Astrocyte (in vitro differentiated cells and primary cell): ENCODE measurements at regions not wholly inside any gene's neighbourhood (a gene's known extent, or its start where the extent isn't known, plus 50 kb on each side); places are given as distances from the start of the nearest gene placed in this dataset.

Source experiments
- EZH2 ChIP-seq: IDR thresholded peaks from 2 replicates; pipeline ENCODE4 v1.6.1; 2012; ENCODE audit warnings: mild to moderate bottlenecking, low read length, inconsistent platforms; ENCODE audit not compliant: insufficient read depth
- TF ChIP-seq, protein P1 (sequence below): IDR thresholded peaks from 2 replicates; pipeline ENCODE4 v1.5.1; 2011; ENCODE audit warnings: low read depth, mild to moderate bottlenecking, inconsistent platforms, low read length, moderate library complexity; ENCODE audit not compliant: insufficient read depth

DNA sequence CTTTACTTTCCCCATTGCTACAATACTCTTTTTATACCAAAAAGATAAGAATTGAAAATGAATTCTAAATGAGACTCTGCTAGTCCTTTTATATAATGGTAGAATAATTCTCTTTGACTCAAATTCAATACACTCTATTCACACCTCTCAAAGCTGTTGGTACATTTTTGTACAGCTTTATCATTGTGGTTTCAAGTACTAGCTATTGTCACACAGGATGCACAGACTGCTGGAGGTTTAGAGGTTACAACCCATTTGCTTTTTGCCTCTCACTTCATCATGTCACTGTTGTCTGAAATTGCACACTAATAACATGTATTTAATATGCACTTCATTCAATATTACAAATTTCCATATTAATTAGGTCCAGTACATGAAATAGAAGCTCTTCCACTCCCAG lies 442.2 kb upstream of the ARID1B start:
- no peak for TF ChIP-seq EZH2
- TF ChIP-seq, protein P1, sequence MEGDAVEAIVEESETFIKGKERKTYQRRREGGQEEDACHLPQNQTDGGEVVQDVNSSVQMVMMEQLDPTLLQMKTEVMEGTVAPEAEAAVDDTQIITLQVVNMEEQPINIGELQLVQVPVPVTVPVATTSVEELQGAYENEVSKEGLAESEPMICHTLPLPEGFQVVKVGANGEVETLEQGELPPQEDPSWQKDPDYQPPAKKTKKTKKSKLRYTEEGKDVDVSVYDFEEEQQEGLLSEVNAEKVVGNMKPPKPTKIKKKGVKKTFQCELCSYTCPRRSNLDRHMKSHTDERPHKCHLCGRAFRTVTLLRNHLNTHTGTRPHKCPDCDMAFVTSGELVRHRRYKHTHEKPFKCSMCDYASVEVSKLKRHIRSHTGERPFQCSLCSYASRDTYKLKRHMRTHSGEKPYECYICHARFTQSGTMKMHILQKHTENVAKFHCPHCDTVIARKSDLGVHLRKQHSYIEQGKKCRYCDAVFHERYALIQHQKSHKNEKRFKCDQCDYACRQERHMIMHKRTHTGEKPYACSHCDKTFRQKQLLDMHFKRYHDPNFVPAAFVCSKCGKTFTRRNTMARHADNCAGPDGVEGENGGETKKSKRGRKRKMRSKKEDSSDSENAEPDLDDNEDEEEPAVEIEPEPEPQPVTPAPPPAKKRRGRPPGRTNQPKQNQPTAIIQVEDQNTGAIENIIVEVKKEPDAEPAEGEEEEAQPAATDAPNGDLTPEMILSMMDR, result no peak
